Lower lobe of right lung (tissue), 2 donors: ENCODE measurements at regions not wholly inside any gene's neighbourhood (a gene's known extent, or its start where the extent isn't known, plus 50 kb on each side); places are given as distances from the start of the nearest gene placed in this dataset.

Source experiments
- ATAC-seq, 2 donors: fragments of 200-7000 bp; cut with Tn5 transposase; one replicate each; pipeline ENCODE4 v1.9.1; 2020 to 2022; ENCODE audit warnings: mild to moderate bottlenecking in 2 of 2, moderate library complexity in 2 of 2
- DNase-seq: peaks from one replicate; pipeline ENCODE4 v3.0.0-alpha.2; 2020
- H3K27ac ChIP-seq: fragments of 200-600 bp; one replicate; pipeline ENCODE4 v1.8.0; 2022
- H3K27me3 ChIP-seq: fragments of 200-600 bp; one replicate; pipeline ENCODE4 v1.8.0; 2022; ENCODE audit warnings: low read depth
- H3K36me3 ChIP-seq: fragments of 200-600 bp; one replicate; pipeline ENCODE4 v1.8.0; 2022; ENCODE audit warnings: mild to moderate bottlenecking
- H3K4me1 ChIP-seq: fragments of 200-600 bp; one replicate; pipeline ENCODE4 v1.8.0; 2022
- H3K4me3 ChIP-seq: fragments of 200-600 bp; one replicate; pipeline ENCODE4 v1.8.0; 2022; ENCODE audit warnings: mild to moderate bottlenecking
- H3K9me3 ChIP-seq: fragments of 200-600 bp; one replicate; pipeline ENCODE4 v1.8.0; 2022
- CTCF ChIP-seq: fragments of 200-600 bp; IDR thresholded peaks from one replicate; pipeline ENCODE4 v1.8.0; 2022; ENCODE audit warnings: antibody characterized with exemption, mild to moderate bottlenecking
- intact Hi-C: fragments of 100-400 bp; cut with DNase I; formaldehyde crosslinking; loops from one replicate; pipeline ENCODE4 v1.11.0; 2022
- donor health status: DM: no; HTN: yes; CAD: no; lungs with severe emphysema.

- Histone ChIP-seq H3K4me1 (no peaks in the 10 kb centered on the region), H3K36me3 (no peaks in the 10 kb centered on the region), H3K4me3 (no peak overlapping the region), H3K27me3 (no peaks in the 10 kb centered on the region), H3K27ac (no peak overlapping the region), H3K9me3 (no peaks in the 10 kb centered on the region)
- intact Hi-C loops, result no loop called here
- no peak for ATAC-seq
- DNase-seq, result no peak
- no peak for TF ChIP-seq CTCF
Observed at GRCh38 chr2:146804288-146804687, 1040.5 kb upstream of the ACVR2A start.

- ATAC-seq, result no peak
- DNase-seq, result no peak
- no peak for TF ChIP-seq CTCF
- H3K4me1 ChIP-seq, result no peaks in the 10 kb centered on the region
- H3K27ac ChIP-seq, result no peak overlapping the region
- no peaks in the 10 kb centered on the region for H3K9me3 ChIP-seq
- intact Hi-C loops, result no loop called here
- no peaks in the 10 kb centered on the region for H3K36me3 ChIP-seq
- no peaks in the 10 kb centered on the region for H3K27me3 ChIP-seq
- no peak overlapping the region for H3K4me3 ChIP-seq
Observed at GRCh38 chr2:146801886-146802285, 1042.9 kb upstream of the ACVR2A start.

GRCh38 chr2:146786396-146786795 is 1058.4 kb upstream of the ACVR2A start:
- TF ChIP-seq CTCF, result no peak
- intact Hi-C loops, result no loop called here
- no peak overlapping the region for H3K27ac ChIP-seq
- DNase-seq, result no peak
- H3K4me1 ChIP-seq, result no peaks in the 10 kb centered on the region
- ATAC-seq, result no peak
- H3K4me3 ChIP-seq, result no peak overlapping the region
- no peaks in the 10 kb centered on the region for H3K36me3 ChIP-seq
- H3K9me3 ChIP-seq, result peaks cover 10% of the 10 kb centered on the region
- H3K27me3 ChIP-seq, result no peaks in the 10 kb centered on the region

GRCh38 chr2:146785101-146785500 is 1059.7 kb upstream of the ACVR2A start:
- H3K4me1 ChIP-seq, result no peaks in the 10 kb centered on the region
- TF ChIP-seq CTCF, result no peak
- H3K27me3 ChIP-seq, result no peaks in the 10 kb centered on the region
- H3K27ac ChIP-seq, result no peak overlapping the region
- no peak overlapping the region for H3K4me3 ChIP-seq
- ATAC-seq, result no peak
- H3K9me3 ChIP-seq, result peaks cover 10% of the 10 kb centered on the region
- DNase-seq, result no peak
- intact Hi-C loops, result no loop called here
- H3K36me3 ChIP-seq, result no peaks in the 10 kb centered on the region

GRCh38 chr2:146784602-146785001 is 1060.2 kb upstream of the ACVR2A start:
- peaks cover 10% of the 10 kb centered on the region for H3K9me3 ChIP-seq
- no peak overlapping the region for H3K4me3 ChIP-seq
- intact Hi-C loops, result no loop called here
- no peak for TF ChIP-seq CTCF
- ATAC-seq (no peak), DNase-seq (no peak)
- H3K4me1 ChIP-seq, result no peaks in the 10 kb centered on the region
- no peak overlapping the region for H3K27ac ChIP-seq
- H3K27me3 ChIP-seq, result no peaks in the 10 kb centered on the region
- H3K36me3 ChIP-seq, result no peaks in the 10 kb centered on the region

- Histone ChIP-seq H3K36me3 (no peaks in the 10 kb centered on the region), H3K4me3 (no peak overlapping the region), H3K27me3 (no peaks in the 10 kb centered on the region), H3K9me3 (no peaks in the 10 kb centered on the region), H3K27ac (no peak overlapping the region), H3K4me1 (no peaks in the 10 kb centered on the region)
- intact Hi-C loops, result no loop called here
- DNase-seq (no peak), ATAC-seq (no peak)
- TF ChIP-seq CTCF, result no peak
Observed at GRCh38 chr2:146777181-146777580, 1067.6 kb upstream of the ACVR2A start.
